ENCODE measurements at regions not wholly inside any gene's neighbourhood (a gene's known extent, or its start where the extent isn't known, plus 50 kb on each side); places are given as distances from the start of the nearest gene placed in this dataset.

GRCh38 chr6:131476362-131476761 lies 96.7 kb upstream of the ARG1 start:
- no peak for TF ChIP-seq EZH2phosphoT487 (IDR thresholded peaks at IDR 0.05; ENCODE audit: low read depth)
- TF ChIP-seq, protein P1, sequence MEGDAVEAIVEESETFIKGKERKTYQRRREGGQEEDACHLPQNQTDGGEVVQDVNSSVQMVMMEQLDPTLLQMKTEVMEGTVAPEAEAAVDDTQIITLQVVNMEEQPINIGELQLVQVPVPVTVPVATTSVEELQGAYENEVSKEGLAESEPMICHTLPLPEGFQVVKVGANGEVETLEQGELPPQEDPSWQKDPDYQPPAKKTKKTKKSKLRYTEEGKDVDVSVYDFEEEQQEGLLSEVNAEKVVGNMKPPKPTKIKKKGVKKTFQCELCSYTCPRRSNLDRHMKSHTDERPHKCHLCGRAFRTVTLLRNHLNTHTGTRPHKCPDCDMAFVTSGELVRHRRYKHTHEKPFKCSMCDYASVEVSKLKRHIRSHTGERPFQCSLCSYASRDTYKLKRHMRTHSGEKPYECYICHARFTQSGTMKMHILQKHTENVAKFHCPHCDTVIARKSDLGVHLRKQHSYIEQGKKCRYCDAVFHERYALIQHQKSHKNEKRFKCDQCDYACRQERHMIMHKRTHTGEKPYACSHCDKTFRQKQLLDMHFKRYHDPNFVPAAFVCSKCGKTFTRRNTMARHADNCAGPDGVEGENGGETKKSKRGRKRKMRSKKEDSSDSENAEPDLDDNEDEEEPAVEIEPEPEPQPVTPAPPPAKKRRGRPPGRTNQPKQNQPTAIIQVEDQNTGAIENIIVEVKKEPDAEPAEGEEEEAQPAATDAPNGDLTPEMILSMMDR (IDR thresholded peaks at IDR 0.05; ENCODE audit: low read depth, low read length), result no peak
